NCI-H345 treated with DMSO at 0.1 percent for 48 hours (cell line): ENCODE measurements at regions not wholly inside any gene's neighbourhood (a gene's known extent, or its start where the extent isn't known, plus 50 kb on each side); places are given as distances from the start of the nearest gene placed in this dataset.

Source experiments
- DNase-seq: peaks from one replicate; lab custom pipeline; 2025; ENCODE audit not compliant: unreplicated experiment; lab: John Stamatoyannopoulos, UW

DNA sequence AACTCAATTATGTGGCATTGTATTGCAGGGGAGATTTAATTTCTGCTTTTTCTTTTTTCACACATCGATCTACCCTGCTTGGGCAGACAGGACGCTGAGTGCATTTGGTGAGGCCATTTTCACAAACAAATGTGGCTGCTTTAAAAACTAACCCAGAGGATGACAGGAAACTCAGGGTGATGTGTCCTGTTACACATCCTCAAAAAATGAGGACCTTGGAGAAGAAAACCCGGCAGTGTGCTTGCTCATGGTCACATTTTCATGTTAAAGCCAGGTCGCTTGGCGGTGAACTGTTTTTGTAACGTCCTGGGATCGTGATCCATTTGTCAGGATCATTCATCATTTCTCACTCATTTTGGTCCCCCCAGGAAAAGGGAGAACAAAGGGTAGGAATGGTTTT, 478.3 kb upstream of the ADAMTS16 start:
- no peak for DNase-seq

DNA sequence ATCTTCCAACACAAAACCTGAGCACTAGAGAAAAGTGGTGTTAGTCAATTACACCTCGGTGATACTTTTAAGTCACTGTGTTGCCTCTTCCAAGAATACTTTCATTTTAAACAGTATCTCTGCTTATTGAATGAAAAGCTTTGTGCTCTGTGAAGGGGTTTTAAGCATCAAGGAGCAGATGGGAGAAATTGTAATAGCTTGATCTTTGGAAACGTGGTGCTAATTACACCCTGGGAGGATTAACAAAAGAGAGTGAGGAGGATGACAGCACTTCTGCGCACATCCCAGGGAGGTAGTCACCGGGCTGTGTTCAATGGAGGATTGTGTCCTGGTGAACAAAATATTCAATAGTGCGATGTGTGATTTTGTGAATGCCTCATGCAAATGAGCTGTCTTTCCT, 477.4 kb upstream of the ADAMTS16 start:
- no peak for DNase-seq

DNA sequence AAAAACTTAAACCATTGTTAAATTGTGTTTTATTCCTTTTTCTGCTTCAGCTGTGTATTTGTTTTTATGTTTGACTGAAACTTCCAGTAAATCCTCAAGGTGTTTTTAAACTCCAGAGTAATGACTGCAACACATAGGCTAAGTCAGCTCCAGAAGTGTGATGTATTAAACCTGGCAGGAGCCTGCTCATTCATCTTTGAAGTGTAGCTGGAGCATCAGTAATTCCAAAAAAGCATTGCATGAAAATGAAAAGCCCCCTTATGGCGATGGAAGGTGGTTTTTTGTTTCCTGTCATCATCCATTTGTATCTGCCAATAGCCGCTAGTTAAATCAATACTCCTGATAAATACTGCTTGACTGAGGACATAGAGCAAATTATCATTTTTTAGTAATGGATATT, 474.2 kb upstream of the ADAMTS16 start:
- no peak for DNase-seq

DNA sequence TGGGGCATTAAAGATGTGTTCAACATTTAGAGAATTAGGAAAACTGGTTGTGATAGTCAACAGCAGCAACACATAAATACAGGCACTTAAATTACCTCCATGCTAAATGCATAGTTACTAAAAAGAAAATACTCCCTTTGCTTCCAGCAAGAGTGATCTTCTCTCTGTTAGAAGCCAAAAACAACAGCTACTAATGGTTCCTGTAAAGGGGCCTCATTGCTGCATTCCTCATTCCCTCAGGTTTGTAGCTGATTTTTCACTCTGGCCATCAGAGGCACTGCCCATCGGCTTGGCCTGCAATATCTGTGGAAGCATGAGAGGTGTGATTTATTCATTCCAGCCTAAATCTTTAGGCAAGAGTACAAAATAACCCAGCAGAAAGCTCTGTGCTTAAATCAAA, 466.0 kb upstream of the ADAMTS16 start:
- no peak for DNase-seq

DNA sequence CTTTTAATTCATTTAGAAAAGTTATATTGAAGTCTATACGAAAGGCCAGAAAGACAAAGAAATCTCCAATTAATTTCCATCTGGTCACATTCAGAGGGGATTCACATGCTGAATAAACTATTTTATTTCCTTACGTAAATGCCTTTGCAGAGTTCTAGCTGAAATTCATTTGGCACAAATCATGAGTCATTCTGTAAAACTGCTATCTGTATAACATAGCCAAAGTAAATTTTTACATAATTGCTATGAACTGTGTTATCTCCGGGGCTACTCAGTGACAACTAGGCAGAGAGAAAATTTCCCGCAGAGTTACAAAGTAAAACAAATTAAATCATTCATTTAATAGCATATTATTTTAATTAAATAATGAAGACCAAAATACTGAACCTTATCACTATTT, 463.2 kb upstream of the ADAMTS16 start:
- no peak for DNase-seq

DNA sequence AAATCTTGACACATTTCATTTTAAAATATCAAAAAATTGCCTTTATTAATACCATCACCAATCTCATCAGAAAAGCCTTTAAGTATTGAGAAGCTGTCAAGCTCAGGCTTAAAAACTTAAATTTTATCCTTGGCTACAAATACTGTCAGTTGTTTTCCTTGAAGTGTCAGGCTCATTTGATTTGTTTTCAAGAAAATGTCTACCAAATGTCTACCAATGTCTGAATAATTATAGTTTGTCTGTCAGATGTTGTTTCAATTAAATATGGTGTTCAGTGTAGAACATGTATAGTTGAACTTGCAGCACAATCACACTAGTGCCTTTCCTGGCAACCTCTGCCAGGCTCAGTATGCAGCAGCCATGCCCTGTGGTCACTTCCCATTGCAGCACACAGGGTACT, 455.2 kb upstream of the ADAMTS16 start:
- no peak for DNase-seq

DNA sequence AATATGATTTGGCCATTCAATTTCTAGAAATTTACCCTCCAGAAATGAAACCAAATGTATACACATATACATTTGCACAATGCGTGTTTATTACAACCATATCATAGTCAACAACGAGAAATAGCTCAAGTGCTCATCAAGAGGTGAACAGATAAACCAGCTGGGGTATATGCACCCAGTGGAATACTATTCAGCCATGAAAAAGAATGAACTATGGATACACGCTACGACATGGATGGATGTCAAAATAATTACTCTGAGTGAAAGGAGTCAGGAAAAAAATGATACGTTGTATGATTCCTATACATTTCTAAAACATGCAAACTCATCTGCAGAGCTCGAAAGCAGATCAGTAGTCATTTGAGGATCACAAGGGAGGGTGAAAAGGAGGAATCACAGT, 441.5 kb upstream of the ADAMTS16 start:
- DNase-seq, result no peak

DNA sequence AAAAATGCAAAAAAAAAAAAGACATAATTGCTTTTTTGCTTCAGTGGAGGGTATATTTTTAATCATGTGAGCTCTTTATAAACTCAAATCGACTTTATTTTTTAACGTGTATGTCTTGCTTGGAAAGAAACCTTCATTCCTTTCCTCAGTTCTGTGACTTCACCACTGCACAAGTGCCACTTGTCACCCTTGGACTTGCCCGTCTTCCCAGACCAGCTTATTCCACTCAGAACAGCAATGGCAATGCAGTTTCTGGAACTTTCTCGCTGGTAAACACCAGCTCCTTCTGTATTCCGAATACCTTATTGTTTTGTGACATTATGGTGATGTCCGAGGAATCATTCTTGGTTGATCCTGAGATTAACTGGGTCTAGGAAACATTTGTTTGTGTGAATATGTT, 440.5 kb upstream of the ADAMTS16 start:
- no peak for DNase-seq

DNA sequence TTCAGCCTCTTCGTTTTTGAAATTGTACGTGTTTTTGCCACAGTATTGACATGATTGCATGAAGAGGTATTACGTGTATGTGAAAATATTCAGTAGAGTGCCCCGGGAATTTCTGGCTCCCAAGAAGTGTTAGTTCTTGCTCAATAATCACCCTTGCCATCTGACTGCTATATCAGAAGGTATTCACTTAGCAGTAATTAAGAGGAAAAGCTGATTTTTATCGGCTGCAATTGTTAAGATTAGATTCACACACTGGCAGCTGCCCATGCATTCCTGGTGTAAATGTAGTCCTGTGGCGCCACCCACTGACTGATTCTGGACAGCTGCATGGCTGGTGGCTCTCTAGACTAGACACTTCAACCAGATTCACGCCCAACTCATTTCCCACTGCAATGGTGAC, 440.1 kb upstream of the ADAMTS16 start:
- DNase-seq, result peak; percentile 66

DNA sequence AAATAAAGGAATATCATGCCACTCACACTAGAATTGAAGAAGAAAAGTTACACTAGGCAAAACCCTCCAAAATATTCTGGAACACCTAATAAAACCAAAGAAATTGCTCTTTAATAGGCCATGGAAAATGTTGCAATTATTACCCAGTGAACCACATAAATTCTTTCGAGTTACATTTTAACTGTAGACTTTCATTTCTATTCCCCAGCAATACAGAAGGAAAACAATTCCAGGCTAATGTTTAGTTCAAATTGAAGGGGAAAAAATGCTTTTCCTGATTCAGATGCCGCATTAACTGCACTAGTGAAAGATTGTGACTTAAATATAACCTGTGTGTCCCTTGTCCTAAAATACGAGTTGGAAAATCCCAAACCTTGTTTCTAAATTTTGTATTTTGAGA, 439.3 kb upstream of the ADAMTS16 start:
- DNase-seq, result no peak

DNA sequence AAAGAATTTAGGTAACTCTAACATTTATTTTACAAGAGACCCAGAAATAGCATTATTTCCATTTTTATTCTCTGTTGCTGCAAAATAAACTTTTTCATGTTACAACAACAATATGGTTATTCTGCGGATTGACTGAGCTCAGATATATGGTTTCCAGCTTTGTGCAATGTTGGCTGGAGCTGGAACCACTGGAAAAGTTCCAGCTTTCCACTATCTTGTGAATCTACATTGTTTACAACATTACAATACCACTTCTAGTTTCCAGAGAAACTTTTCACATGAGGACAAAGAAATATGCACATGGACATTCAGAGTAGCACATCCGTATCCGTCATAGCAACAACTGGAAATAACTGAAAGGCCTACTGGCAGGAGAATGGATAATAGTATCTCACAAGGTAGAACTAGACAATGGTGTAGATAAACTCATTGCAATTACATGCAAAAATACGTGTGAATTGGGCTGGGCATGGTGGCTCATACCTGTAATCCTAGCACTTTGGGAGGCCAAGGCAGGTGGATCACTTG, 436.1 kb upstream of the ADAMTS16 start:
- DNase-seq, result no peak

DNA sequence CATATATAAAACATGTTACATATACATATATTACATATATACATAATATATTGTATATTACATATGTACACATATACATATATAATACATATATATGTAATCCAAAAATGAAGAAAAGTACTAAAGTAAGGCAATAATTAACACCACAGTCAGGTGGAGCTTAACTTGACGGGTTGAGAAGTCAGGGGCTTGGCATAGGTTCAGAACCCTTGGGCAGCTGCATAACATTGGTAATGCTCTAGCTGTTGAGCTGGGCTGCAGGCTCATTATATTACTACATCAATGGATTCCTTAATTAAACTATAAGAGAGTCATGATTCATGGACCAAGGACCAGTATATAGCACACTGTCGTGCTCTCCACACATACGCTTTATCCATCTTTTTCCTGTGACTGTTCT, 435.2 kb upstream of the ADAMTS16 start:
- DNase-seq, result no peak

DNA sequence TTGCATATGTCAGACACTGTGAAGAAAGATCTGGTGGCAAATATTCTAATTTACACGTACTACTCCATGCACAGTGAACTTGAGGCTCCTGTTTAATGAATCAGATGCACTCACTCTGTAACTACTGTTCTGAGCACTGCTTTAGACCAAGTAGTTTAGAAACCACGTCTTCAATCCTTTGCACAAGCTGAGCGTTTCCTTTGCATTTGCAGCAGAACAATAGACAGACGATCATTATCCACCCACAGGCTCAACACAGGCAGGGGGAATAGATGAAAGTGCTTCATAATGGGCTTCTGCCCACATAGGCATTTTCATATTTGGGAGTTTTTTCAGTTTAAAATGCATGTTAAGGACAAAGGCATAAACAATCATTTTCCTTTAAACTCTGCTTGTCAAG, 423.3 kb upstream of the ADAMTS16 start:
- no peak for DNase-seq

DNA sequence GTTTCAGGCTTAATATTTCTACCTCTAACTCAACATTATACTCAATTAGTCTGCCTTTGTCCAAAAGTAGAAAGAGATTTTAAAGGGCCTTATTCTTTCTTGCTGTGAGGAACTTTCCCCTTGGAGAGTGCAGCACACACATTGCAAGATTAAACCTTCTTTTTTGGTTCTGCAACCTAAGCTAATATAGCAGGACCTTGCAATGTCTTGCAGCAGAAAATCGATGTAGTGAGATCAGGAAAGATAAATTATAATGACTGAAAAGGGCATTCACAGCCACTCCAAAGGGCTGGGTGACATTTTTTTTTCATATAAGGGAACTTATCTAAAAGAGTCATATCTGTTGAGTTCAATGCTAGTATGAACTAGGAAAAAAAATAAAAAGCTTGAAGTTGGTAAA, 422.7 kb upstream of the ADAMTS16 start:
- DNase-seq, result no peak

DNA sequence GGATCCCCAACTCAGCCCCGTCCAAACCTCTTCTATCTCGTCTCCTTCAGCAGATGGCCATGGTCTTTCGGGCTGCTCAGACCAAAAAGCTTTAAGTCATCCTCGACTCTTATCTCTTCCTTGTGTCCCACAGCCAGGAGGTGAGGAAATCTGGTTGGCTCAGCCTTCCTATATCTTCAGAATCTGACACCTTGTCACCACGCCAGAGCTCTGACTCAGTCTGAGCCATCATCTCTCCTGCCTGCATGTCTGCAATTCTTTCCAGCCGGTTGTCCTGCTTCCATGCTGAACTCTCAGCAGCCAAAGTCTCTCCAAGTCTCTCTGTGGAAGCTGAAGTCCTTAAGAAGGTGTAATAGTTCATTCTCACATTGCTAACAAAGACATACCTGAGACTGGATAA, 419.3 kb upstream of the ADAMTS16 start:
- DNase-seq, result no peak

DNA sequence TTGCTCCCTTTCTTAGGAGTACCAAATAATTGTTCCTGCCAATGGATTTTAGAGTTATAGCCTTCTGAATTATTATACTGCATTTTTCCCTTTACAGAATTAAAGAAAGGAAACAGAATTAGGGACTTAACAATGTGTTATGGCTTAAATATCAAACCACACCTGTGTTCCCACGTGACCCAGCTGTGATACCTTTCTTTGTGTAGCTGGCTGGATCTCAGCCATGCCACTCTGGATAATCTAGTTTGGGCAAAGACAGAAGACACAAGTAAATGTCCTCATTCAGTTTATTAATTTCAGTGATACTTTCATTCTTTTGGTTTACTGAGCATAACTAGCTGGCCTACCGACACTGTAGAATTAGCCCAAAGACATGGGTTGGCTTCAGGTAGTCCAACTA, 417.2 kb upstream of the ADAMTS16 start:
- no peak for DNase-seq

DNA sequence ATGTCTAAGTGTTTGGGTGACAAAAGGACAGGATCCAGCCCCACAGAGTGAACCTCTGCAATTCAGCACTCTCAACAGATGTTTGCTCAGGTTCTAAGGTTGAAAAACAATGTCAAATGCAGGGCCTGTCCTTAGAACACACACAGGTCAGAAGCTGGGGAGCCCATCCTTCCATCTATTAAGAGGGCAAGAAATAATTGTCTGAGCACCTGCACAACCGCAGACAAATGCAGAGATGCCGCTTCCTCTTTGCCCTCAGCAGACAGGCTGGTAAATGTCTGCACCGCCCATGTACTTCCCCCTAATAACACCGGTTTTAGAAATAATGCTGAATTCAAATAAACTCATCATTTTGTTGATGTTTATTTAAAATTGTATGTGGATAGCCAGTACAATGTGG, 414.5 kb upstream of the ADAMTS16 start:
- DNase-seq, result no peak

DNA sequence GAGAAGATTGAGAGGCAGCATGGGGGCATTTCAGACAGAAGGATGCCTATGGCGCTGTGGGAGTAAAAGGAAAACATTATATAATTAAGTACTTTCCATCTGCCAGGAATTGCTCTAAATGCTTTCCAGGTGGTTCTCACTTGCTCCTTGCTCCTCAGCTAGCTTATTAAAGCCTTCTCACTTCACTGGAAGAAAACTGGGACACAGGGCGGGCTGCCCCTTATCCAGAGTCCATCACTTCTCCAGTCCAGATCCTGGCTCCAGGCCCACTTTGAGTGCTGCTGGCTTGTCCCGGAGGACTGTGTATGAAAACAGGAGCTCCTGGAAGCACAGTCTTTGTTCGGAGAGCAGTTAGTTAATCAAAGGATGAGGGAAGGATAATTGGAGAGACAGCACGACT, 409.9 kb upstream of the ADAMTS16 start:
- no peak for DNase-seq

DNA sequence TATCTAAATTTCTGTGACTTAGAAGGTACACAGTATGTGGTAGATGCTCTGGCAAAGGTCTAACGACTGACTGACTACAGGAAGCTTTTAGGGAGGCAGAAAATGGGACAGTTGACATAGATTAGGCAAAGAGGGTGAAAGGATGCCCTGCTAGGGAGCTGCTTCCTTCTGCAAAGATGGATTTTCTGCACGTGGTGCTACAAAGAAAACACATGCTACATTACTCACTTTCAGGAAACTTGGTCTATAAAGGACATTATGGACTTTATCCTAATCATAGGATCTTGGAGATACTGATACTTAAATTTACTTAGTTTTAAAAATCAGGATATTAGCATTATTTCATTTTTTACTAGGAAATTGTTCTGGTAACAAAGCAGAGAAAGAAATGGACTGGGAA, 405.8 kb upstream of the ADAMTS16 start:
- DNase-seq, result no peak

DNA sequence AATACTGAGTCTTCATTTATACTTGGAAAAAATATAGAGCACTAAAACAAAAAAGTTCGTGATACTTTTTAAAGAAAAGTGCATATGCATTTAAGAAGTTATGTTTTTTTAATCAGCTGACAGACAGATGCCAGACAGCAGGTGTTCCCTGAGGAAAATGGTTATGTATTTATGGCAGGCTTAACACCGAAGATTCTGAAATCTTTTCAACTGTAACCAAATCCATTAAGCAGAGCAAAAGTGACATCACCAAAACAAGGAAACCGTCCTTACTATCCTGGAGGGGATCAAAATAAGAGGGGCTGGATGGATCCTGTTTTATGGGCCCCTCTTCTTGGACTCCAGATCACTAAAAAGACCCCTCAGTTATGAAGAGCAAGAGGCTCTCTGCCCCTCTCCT, 404.9 kb upstream of the ADAMTS16 start:
- no peak for DNase-seq

DNA sequence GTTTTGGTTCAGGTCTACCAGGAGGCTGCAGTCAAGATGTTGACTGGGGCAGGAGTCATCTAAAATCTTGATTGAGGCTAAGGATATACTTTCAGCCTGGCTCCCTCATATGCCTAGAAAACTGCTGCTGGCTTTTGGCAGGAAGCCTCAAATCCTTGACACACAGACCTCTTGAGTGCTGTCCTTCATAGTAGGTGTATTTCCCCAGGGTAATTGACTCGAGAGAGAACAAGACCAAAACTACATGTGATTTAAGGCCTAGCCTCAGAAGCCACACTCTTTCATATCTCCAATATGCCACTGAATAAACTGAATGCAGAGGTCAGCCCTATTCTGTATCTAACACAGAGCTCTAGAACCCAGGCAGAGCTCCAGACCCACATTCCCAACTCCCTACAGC, 402.3 kb upstream of the ADAMTS16 start:
- DNase-seq, result no peak

DNA sequence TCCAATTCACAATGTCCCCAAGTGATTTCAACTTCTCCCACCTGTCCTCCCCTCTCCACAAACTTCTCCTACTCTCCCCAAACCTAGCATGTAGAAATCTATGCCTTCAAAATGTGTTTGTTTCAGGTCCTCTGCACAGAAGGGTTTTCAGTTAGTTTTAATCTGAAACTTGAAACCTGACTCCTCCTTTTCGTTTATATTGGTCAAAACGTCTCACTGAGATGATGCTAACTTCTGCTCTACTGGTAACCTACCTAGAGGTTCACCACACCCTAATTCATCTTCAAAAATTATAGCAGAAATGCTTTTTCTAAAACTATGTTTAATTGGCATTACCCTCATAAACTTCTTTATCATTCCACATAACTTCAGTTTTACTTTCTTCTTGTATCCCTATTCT, 401.8 kb upstream of the ADAMTS16 start:
- DNase-seq, result no peak

DNA sequence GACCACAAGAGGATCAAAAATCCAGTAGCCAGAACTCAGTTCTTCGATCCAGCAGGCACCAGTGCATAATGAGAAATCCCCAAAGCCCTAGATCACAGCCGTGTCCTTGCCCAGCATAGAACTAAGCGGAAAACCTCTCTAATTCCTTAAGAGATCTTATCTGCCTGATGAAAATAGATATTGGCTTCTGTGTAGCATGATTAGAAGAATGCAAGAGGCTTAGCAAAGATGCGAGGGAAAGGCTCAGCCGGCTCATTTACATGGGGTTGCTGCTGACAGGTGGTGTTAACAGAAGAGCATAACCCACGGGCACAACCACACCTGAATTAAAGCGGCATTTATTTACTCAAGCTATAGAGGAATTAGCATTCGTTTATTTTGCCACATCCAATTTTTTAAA, 400.0 kb upstream of the ADAMTS16 start:
- no peak for DNase-seq

DNA sequence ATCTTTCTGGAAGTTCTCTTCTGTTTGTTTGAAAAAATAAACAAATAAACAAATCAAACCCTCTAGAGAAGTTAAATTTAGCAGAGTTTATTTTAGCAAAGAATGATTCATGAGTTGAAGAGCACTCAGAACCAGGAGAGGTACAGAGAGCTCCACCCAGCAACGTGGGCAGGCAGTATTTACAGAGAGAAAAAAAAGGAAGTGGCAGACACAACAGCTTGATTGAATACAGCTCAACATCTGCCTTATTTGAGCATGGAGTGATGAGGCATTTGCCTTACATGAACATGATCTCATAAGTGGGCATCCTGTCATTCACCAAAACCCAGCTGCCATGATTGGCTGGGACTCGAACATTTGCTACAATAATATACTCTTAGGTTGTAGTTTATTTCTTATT, 381.6 kb upstream of the ADAMTS16 start:
- DNase-seq, result peak; percentile 23
